ENCODE measurements at regions not wholly inside any gene's neighbourhood (a gene's known extent, or its start where the extent isn't known, plus 50 kb on each side); places are given as distances from the start of the nearest gene placed in this dataset.

- TF ChIP-seq CTCF (IDR thresholded peaks at IDR 0.05) = no peak
- no peak for TF ChIP-seq ZFX (IDR thresholded peaks at IDR 0.05; ENCODE audit: borderline replicate concordance)
- H3K27ac ChIP-seq = no peak overlapping the region
These were observed 1135.9 kb upstream of the PCDH20 start for GRCh38 chr13:62551588-62551987.

GRCh38 chr13:62544928-62545327 lies 1129.3 kb upstream of the PCDH20 start:
- TF ChIP-seq ZFX (IDR thresholded peaks at IDR 0.05; ENCODE audit: borderline replicate concordance) (no peak), CTCF (IDR thresholded peaks at IDR 0.05) (peak; percentile 23; the same call in 1 of the 2 replicates)
- no peak overlapping the region for H3K27ac ChIP-seq

- TF ChIP-seq ZFX (IDR thresholded peaks at IDR 0.05; ENCODE audit: borderline replicate concordance) (no peak), CTCF (IDR thresholded peaks at IDR 0.05) (no peak)
These were observed 1121.9 kb upstream of the PCDH20 start for GRCh38 chr13:62537593-62537992.

GRCh38 chr13:62525652-62526051 lies 1110.0 kb upstream of the PCDH20 start:
- H3K27ac ChIP-seq = no peak overlapping the region
- TF ChIP-seq ZFX (IDR thresholded peaks at IDR 0.05; ENCODE audit: borderline replicate concordance) (no peak), CTCF (IDR thresholded peaks at IDR 0.05) (no peak)

More at GRCh38 chr13:62537593-62537992, 1121.9 kb upstream of the PCDH20 start:
- peak overlapping the region; percentile 22 for H3K27ac ChIP-seq

- H3K27ac ChIP-seq = no peak overlapping the region
- TF ChIP-seq ZFX (IDR thresholded peaks at IDR 0.05; ENCODE audit: borderline replicate concordance) = no peak
- no peak for TF ChIP-seq CTCF (IDR thresholded peaks at IDR 0.05)
These were observed 1108.8 kb upstream of the PCDH20 start for GRCh38 chr13:62524498-62524897.

- H3K27ac ChIP-seq = no peak overlapping the region
- no peak for TF ChIP-seq ZFX (IDR thresholded peaks at IDR 0.05; ENCODE audit: borderline replicate concordance)
- TF ChIP-seq CTCF (IDR thresholded peaks at IDR 0.05) = no peak
These were observed 1108.4 kb upstream of the PCDH20 start for GRCh38 chr13:62524061-62524460.

GRCh38 chr13:62512194-62513141 lies 1096.8 kb upstream of the PCDH20 start:
- TF ChIP-seq CTCF (IDR thresholded peaks at IDR 0.05) = peak; percentile 94
- TF ChIP-seq ZFX (IDR thresholded peaks at IDR 0.05; ENCODE audit: borderline replicate concordance) = no peak
- peak overlapping the region; percentile 70 for H3K27ac ChIP-seq

All from 22Rv1 (cell line).